ENCODE measurements at regions not wholly inside any gene's neighbourhood (a gene's known extent, or its start where the extent isn't known, plus 50 kb on each side); places are given as distances from the start of the nearest gene placed in this dataset.

DNA sequence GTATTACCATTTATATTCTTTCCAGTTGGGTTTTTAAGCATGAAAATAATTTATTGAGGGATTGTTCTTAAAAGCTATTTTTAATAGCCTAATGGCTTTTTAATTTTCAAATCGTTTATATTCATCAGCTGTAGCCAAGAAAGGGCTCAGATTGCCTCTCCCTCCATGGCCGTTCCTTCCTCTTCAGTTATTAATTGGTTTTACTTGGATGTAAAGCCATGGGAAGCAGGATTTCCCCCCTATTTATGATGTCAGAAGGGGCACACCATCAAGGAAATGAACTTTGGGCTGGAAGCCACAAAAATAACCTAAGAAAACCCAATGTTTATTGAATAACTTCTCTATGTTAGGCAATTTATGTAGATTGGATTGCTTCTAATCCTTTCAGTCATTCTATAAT is 656.3 kb downstream of the TYW1 start:
- no peaks in the 10 kb centered on the region for H3K79me2 ChIP-seq (ENCODE audit: low read length)
- no peak for DNase-seq
- no peak overlapping the region for H2AFZ ChIP-seq (ENCODE audit: low read length)
- no peaks in the 10 kb centered on the region for H3K9me2 ChIP-seq (replicated peaks; ENCODE audit: insufficient read depth, low read length)
- no peaks in the 10 kb centered on the region for H3K4me1 ChIP-seq (ENCODE audit: low read length)
- H3F3A ChIP-seq (ENCODE audit: insufficient read depth, low read length) = no peaks in the 10 kb centered on the region
- no peaks in the 10 kb centered on the region for H3K36me3 ChIP-seq (replicated peaks; ENCODE audit: insufficient read depth, low read length)
- H3K27me3 ChIP-seq (replicated peaks; ENCODE audit: insufficient read depth, low read length) = no peaks in the 10 kb centered on the region
- H3K9me3 ChIP-seq (replicated peaks; ENCODE audit: insufficient read depth, low read length) = no peaks in the 10 kb centered on the region
- TF ChIP-seq EZH2phosphoT487 (IDR thresholded peaks at IDR 0.05; ENCODE audit: low read length) = no peak
- TF ChIP-seq, protein P1, sequence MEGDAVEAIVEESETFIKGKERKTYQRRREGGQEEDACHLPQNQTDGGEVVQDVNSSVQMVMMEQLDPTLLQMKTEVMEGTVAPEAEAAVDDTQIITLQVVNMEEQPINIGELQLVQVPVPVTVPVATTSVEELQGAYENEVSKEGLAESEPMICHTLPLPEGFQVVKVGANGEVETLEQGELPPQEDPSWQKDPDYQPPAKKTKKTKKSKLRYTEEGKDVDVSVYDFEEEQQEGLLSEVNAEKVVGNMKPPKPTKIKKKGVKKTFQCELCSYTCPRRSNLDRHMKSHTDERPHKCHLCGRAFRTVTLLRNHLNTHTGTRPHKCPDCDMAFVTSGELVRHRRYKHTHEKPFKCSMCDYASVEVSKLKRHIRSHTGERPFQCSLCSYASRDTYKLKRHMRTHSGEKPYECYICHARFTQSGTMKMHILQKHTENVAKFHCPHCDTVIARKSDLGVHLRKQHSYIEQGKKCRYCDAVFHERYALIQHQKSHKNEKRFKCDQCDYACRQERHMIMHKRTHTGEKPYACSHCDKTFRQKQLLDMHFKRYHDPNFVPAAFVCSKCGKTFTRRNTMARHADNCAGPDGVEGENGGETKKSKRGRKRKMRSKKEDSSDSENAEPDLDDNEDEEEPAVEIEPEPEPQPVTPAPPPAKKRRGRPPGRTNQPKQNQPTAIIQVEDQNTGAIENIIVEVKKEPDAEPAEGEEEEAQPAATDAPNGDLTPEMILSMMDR (IDR thresholded peaks at IDR 0.05; ENCODE audit: low read length) = no peak
- no peak for TF ChIP-seq EZH2 (optimal IDR thresholded peaks at IDR 0.05; ENCODE audit: low read depth, low read length)
- H3K4me2 ChIP-seq (ENCODE audit: low read depth, low read length) = no peak overlapping the region
- no peak overlapping the region for H3K4me3 ChIP-seq (ENCODE audit: low read length)
- H3K9ac ChIP-seq (ENCODE audit: low read length) = no peak overlapping the region
- no peaks in the 10 kb centered on the region for H4K20me1 ChIP-seq (ENCODE audit: insufficient read depth, low read length)
- H3K27ac ChIP-seq (ENCODE audit: low read length) = no peak overlapping the region

GRCh38 chr7:67653856-67654454 is 657.3 kb downstream of the TYW1 start:
- Histone ChIP-seq H3K4me2 (ENCODE audit: low read depth, low read length) (no peak overlapping the region), H3F3A (ENCODE audit: insufficient read depth, low read length) (no peaks in the 10 kb centered on the region), H3K36me3 (replicated peaks; ENCODE audit: insufficient read depth, low read length) (no peaks in the 10 kb centered on the region), H4K20me1 (ENCODE audit: insufficient read depth, low read length) (no peaks in the 10 kb centered on the region), H3K4me3 (ENCODE audit: low read length) (no peak overlapping the region), H3K27me3 (replicated peaks; ENCODE audit: insufficient read depth, low read length) (no peaks in the 10 kb centered on the region), H3K9ac (ENCODE audit: low read length) (no peak overlapping the region), H3K27ac (ENCODE audit: low read length) (no peak overlapping the region), H2AFZ (ENCODE audit: low read length) (no peak overlapping the region), H3K4me1 (ENCODE audit: low read length) (no peaks in the 10 kb centered on the region), H3K9me2 (replicated peaks; ENCODE audit: insufficient read depth, low read length) (no peaks in the 10 kb centered on the region), H3K79me2 (ENCODE audit: low read length) (no peaks in the 10 kb centered on the region), H3K9me3 (replicated peaks; ENCODE audit: insufficient read depth, low read length) (no peaks in the 10 kb centered on the region)
- TF ChIP-seq, protein P1 (IDR thresholded peaks at IDR 0.05; ENCODE audit: low read length) = no peak
- TF ChIP-seq EZH2phosphoT487 (IDR thresholded peaks at IDR 0.05; ENCODE audit: low read length) (no peak), EZH2 (optimal IDR thresholded peaks at IDR 0.05; ENCODE audit: low read depth, low read length) (no peak)
- DNase-seq = no peak

- Histone ChIP-seq H3K27me3 (replicated peaks; ENCODE audit: insufficient read depth, low read length) (no peaks in the 10 kb centered on the region), H3K9me2 (replicated peaks; ENCODE audit: insufficient read depth, low read length) (no peaks in the 10 kb centered on the region), H3K4me2 (ENCODE audit: low read depth, low read length) (no peak overlapping the region), H3K79me2 (ENCODE audit: low read length) (no peaks in the 10 kb centered on the region), H3K9ac (ENCODE audit: low read length) (no peak overlapping the region), H3F3A (ENCODE audit: insufficient read depth, low read length) (no peaks in the 10 kb centered on the region), H4K20me1 (ENCODE audit: insufficient read depth, low read length) (no peaks in the 10 kb centered on the region), H3K36me3 (replicated peaks; ENCODE audit: insufficient read depth, low read length) (no peaks in the 10 kb centered on the region), H3K4me3 (ENCODE audit: low read length) (no peak overlapping the region), H2AFZ (ENCODE audit: low read length) (no peak overlapping the region), H3K27ac (ENCODE audit: low read length) (no peak overlapping the region), H3K9me3 (replicated peaks; ENCODE audit: insufficient read depth, low read length) (no peaks in the 10 kb centered on the region), H3K4me1 (ENCODE audit: low read length) (no peaks in the 10 kb centered on the region)
- no peak for TF ChIP-seq EZH2phosphoT487 (IDR thresholded peaks at IDR 0.05; ENCODE audit: low read length)
- TF ChIP-seq, protein P1 (IDR thresholded peaks at IDR 0.05; ENCODE audit: low read length) = no peak
- no peak for TF ChIP-seq EZH2 (optimal IDR thresholded peaks at IDR 0.05; ENCODE audit: low read depth, low read length)
- no peak for DNase-seq
These were observed 658.0 kb downstream of the TYW1 start for GRCh38 chr7:67654642-67655041.
